Lung microvascular endothelial cell (primary cell): ENCODE measurements at regions not wholly inside any gene's neighbourhood (a gene's known extent, or its start where the extent isn't known, plus 50 kb on each side); places are given as distances from the start of the nearest gene placed in this dataset.

Experiments used
- DNase-seq, 2 donors: peaks; one replicate each; pipeline versions ENCODE4 v3.0.0 to v3.0.0-alpha.2; 2010; ENCODE audit warnings: low read depth in 2 of 2

DNA sequence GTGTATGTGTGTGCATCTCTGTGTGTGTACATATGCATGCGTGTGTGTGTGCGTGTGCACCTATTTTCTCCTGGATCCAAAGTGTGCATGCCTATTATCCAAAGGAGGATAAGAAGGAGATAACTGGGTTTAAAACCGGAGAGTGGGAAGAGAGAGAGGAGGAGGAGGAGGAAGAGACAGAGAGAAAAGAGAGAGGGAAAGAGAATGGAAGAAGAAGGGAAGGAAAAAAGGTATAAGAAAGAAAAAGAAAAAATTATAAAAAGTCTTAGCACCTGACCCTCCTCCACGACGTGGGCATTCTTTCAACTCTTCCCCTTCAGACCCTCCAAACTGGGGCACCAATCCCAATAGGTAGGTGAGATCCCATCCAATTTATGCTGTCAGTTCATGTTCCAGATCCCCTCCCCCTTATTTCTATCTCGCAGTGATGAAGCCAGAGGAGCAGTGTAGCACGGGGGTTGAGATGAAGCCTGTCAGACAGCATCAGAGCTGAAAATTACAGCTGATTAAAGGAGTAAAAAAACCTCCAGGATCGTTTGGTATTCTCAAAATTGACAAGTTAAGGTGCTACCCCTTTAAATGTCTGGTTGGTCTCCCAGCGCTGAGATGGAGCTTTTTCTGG lies 386.7 kb upstream of the ATP5MC3 start:
- DNase-seq, result no peak

- peak in 1 of 2 donors; percentile 3 for DNase-seq
Observed at GRCh38 chr2:175567435-175568061, 386.0 kb upstream of the ATP5MC3 start.

DNA sequence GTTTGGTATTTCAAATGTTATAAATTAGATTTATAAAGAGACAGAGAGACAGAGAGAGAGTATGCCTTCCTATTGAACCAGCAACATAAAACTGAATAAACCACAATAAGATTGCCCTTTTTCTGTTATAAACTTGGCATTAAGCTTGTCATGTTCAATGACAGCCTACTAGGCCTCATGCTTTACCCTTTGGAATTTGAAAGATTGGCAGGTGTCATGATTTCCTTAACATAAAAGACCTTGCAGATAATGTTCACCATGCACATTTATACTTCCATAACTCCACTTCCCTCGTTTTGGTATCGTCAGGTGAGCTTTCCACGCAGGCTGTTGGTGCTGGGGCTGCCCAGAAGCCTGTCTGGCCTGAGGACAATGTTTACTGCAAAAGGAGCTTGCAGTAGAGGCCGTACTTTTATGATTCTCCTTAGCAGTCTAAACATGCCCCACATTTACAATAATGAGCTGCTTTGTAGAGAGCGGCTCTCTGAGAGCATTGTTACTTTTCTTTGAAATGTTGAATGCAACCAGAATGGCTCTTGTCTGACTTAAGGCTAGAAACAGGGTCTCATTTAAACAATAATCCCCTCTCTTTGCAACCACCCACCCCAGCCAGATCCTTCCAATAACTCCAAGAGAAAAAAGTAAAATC lies 379.1 kb upstream of the ATP5MC3 start:
- no peak for DNase-seq

GRCh38 chr2:175559613-175560012 lies 378.1 kb upstream of the ATP5MC3 start:
- DNase-seq, result no peak

GRCh38 chr2:175557810-175558377 lies 376.4 kb upstream of the ATP5MC3 start:
- DNase-seq, result no peak

- DNase-seq, result no peak
Observed at GRCh38 chr2:175553910-175554309, 372.4 kb upstream of the ATP5MC3 start.

- no peak for DNase-seq
Observed at GRCh38 chr2:175552902-175553301, 371.4 kb upstream of the ATP5MC3 start.

DNA sequence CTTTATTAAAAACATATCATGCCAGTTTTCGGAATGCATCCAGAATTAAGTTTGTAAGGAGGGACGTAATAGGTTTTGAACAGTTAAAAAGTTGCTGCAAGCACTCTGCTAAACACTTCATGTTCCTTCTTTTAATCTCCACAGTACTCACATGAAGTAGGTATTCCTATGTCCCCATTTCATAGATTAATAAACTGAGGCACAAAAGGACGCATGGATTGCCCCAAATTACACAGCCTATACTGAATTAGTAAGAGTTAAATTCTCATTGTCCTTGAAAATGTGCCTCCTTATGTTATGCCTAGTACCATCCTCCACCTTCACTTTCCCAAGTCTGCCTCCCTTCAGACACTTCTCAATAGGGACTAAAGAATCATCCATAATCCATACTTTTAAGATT lies 358.9 kb upstream of the ATP5MC3 start:
- DNase-seq, result no peak

- no peak for DNase-seq
Observed at GRCh38 chr2:175539122-175539521, 357.6 kb upstream of the ATP5MC3 start.

DNA sequence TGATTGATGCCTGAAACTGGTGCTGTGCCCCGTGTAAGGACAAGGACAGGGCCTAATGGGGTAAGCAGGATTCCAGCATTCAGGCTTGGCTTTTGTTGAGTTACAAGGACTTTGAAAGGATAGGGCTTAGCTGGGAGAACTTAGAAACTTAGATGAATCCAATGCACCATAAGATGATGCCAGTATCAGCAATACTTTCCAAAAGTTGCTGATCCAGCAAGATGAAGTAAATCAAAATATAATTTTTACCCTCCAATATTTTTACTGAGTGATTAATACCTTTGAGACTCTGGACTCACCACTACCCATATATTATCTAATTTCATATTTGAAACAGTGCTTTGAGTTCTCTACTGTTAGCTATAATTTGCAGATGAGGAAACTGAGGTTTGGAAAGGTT lies 354.5 kb upstream of the ATP5MC3 start:
- no peak for DNase-seq

GRCh38 chr2:175535631-175536030 lies 354.1 kb upstream of the ATP5MC3 start:
- no peak for DNase-seq

DNA sequence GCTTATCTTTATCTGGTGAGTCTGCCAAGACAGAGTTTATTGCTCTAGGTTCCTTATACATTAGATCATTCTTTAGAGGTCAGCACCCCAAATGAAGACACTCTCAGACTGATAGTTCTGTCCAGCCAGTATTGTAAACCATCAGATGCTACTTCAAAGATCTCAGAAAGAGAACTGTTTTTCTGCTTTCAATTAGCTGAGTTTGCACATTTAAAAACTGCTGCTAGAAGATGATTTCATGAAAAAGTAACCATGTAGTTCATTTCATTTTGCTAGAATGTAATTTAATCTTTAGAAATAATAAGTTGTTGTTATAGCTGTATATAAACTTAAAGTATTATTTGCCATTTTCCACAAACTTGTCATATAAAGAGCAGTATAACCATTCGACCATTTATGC lies 344.5 kb upstream of the ATP5MC3 start:
- no peak for DNase-seq

GRCh38 chr2:175523001-175523400 lies 341.5 kb upstream of the ATP5MC3 start:
- DNase-seq, result no peak

DNA sequence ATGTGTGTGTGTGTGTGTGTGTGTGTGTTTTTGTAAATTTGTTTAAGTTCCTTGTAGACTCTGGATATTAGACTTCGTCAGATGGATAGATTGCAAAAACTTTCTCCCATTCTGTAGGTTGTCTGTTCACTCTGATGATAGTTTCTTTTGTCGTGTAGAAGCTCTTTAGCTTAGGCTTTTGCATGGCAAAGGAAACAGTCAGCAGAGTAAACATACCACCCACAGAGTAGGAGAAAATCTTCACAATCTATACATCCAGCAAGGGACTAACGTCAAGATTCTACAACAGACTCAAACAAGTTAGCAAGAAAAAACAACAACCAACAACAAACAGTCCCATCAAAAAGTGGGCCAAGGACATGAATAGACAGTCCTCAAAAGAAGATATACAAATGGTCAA lies 336.7 kb upstream of the ATP5MC3 start:
- DNase-seq, result no peak

DNA sequence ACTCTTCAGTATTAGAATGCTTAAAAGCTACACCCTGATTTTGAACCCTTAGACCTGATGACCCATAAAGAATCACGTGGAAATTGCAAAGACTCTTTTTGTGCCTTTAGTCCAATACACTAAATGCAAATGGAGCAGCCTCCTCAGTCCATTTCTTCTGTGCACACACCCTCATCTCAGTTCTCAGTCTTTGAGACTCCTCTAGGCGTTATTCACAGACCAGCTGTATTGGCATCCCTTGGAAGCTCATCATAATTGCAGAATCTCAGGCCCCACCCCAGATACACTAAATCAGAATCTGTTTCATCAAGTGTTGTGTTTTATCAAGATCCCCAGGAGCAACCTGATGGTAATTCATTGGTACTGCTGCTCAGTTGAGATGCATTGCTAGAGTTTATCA lies 335.0 kb upstream of the ATP5MC3 start:
- no peak for DNase-seq

GRCh38 chr2:175500255-175500654 lies 318.7 kb upstream of the ATP5MC3 start:
- no peak for DNase-seq

GRCh38 chr2:175490360-175490791 lies 308.9 kb upstream of the ATP5MC3 start:
- no peak for DNase-seq

DNA sequence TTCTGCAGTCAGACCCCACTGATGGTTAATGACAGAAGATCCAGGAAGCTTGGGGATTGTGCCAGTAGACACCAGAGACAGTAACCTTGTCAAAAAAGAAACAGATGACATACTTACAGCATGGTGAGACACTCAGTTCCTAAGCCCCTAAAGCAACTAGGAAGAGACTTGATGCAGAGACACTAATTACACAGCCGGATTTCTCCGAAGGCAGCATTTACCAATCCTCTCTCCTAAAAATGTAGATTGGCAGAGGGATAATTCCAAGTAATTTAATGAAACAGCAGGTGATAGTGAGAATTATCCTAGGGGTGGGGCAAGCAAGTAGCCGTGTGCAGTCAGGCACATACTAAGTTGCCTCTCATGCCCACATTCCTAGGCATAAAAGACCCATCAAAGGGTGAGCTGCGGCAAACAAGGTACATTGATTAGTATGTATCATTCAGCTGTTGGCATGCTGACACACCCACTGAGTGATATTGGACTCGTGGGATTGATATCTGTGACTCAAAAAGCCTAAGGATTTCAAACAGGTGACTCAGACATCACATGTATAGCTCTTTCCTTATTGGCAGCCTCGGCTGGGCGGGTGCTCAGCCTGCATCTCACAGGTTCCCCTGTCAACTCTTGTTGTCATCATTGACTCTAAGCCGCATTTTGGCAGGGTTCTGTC lies 296.7 kb upstream of the ATP5MC3 start:
- no peak for DNase-seq

- no peak for DNase-seq
Observed at GRCh38 chr2:175476948-175477347, 295.4 kb upstream of the ATP5MC3 start.

- DNase-seq, result no peak
Observed at GRCh38 chr2:175476374-175476773, 294.9 kb upstream of the ATP5MC3 start.

DNA sequence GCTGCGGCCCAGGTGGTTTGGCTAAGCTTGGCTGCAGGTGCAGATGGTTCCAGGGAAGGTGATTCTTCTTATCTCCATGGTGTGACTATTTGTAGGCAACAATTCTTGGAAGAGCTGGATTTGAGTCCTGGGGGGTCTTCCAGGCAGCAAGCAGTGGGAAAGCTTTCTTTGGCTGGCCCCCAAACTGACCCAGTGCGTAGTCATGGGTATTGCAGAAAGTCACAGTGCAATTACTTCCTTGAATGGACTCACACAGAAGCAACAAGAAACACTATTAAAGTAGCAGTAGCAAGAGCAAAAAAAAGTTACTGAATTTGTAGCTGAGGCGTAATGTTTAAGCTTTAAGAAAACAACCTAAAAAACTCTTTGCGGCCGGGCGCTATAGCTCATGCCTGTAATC lies 293.6 kb upstream of the ATP5MC3 start:
- no peak for DNase-seq

- DNase-seq, result no peak
Observed at GRCh38 chr2:175468431-175469098, 287.1 kb upstream of the ATP5MC3 start.
